WTC11 (cell line): ENCODE measurements at regions not wholly inside any gene's neighbourhood (a gene's known extent, or its start where the extent isn't known, plus 50 kb on each side); places are given as distances from the start of the nearest gene placed in this dataset.

Experiments used
- ATAC-seq: fragments of 200-7000 bp; cut with Tn5 transposase; 2 replicates; pipeline ENCODE4 v1.10.0; 2021; ENCODE audit warnings: mild to moderate bottlenecking, moderate library complexity
- CTCF ChIA-PET: fragments of 300-600 bp; sonication (Branson Sonifier 250); formaldehyde crosslinking; loops from one replicate; lab custom pipeline; 2021; ENCODE audit warnings: antibody characterized with exemption; lab: Charles Lee
- POLR2A ChIA-PET: fragments of 350-600 bp; sonication (Branson Sonifier 250); formaldehyde crosslinking; loops from one replicate; lab custom pipeline; 2021; ENCODE audit warnings: antibody characterized with exemption; lab: Charles Lee
- DNase-seq: peaks from one replicate; pipeline ENCODE4 v3.0.0; 2021; ENCODE audit warnings: low spot score
- H3K27ac Mint-ChIP-seq: 2 replicates; pipeline ENCODE4 v1.8.0; 2021; ENCODE audit warnings: mixed read lengths
- H3K27me3 Mint-ChIP-seq: 2 replicates; pipeline ENCODE4 v1.8.0; 2021; ENCODE audit warnings: low read depth, mild to moderate bottlenecking, moderate library complexity, mixed read lengths
- H3K36me3 Mint-ChIP-seq: 2 replicates; pipeline ENCODE4 v1.8.0; 2021; ENCODE audit warnings: mixed read lengths
- H3K4me1 Mint-ChIP-seq: 2 replicates; pipeline ENCODE4 v1.8.0; 2022; ENCODE audit warnings: mixed read lengths
- H3K4me3 Mint-ChIP-seq: 2 replicates; pipeline ENCODE4 v1.8.0; 2021; ENCODE audit warnings: mild to moderate bottlenecking, moderate library complexity, mixed read lengths
- H3K9me3 Mint-ChIP-seq: 2 replicates; pipeline ENCODE4 v1.8.0; 2021; ENCODE audit warnings: mixed read lengths
- CREM ChIP-seq: sonication (generic); formaldehyde crosslinking; IDR thresholded peaks from 2 replicates; pipeline ENCODE4 v1.8.1; 2022; ENCODE audit warnings: mild to moderate bottlenecking, missing genetic modification reagents, moderate library complexity
- ELF4 ChIP-seq: sonication (generic); formaldehyde crosslinking; IDR thresholded peaks from 2 replicates; pipeline ENCODE4 v1.8.1; 2022; ENCODE audit warnings: low read depth, mild to moderate bottlenecking, moderate library complexity, missing genetic modification reagents
- GRHL2 ChIP-seq: fragments of 250-450 bp; sonication (Bioruptor Pico); IDR thresholded peaks from 2 replicates; pipeline ENCODE4 v1.8.0; 2022; ENCODE audit warnings: mild to moderate bottlenecking, moderate library complexity; ENCODE audit not compliant: insufficient replicate concordance, severe bottlenecking
- IRF2 ChIP-seq: sonication (generic); formaldehyde crosslinking; IDR thresholded peaks from 2 replicates; pipeline ENCODE4 v1.8.0; 2022; ENCODE audit warnings: low read depth, missing genetic modification reagents, borderline replicate concordance
- JAZF1 ChIP-seq: fragments of 250-450 bp; sonication (Bioruptor Pico); IDR thresholded peaks from 2 replicates; pipeline ENCODE4 v1.9.0; 2021; ENCODE audit warnings: moderate library complexity, mild to moderate bottlenecking, inconsistent platforms
- NFYB ChIP-seq: sonication (generic); formaldehyde crosslinking; conservative IDR thresholded peaks from 2 replicates; pipeline ENCODE4 v1.8.0; 2022; ENCODE audit warnings: low read depth, missing genetic modification reagents
- NR2C2 ChIP-seq: sonication (generic); formaldehyde crosslinking; IDR thresholded peaks from 2 replicates; pipeline ENCODE4 v1.8.0; 2022; ENCODE audit warnings: mild to moderate bottlenecking, missing genetic modification reagents
- OVOL2 ChIP-seq: fragments of 250-450 bp; sonication (Bioruptor Pico); IDR thresholded peaks from 2 replicates; pipeline ENCODE4 v1.9.0; 2021; ENCODE audit warnings: mild to moderate bottlenecking, borderline replicate concordance
- TEAD4 ChIP-seq: sonication (generic); formaldehyde crosslinking; IDR thresholded peaks from 2 replicates; pipeline ENCODE4 v1.8.0; 2022; ENCODE audit warnings: mild to moderate bottlenecking, missing genetic modification reagents
- ZNF263 ChIP-seq: sonication (generic); formaldehyde crosslinking; IDR thresholded peaks from 2 replicates; pipeline ENCODE4 v1.8.1; 2022; ENCODE audit warnings: low read depth, mild to moderate bottlenecking, moderate library complexity, missing genetic modification reagents
- ZNF396 ChIP-seq: fragments of 250-450 bp; sonication (Bioruptor Pico); IDR thresholded peaks from 2 replicates; pipeline ENCODE4 v1.8.0; 2021; ENCODE audit warnings: mild to moderate bottlenecking, moderate library complexity, borderline replicate concordance
- TF ChIP-seq, protein P1 (sequence below): sonication (generic); formaldehyde crosslinking; IDR thresholded peaks from 2 replicates; pipeline ENCODE4 v1.8.1; 2022; ENCODE audit warnings: low read depth, missing genetic modification reagents, borderline replicate concordance
- TF ChIP-seq, protein P2 (sequence below): sonication (generic); formaldehyde crosslinking; IDR thresholded peaks from 2 replicates; pipeline ENCODE4 v1.8.1; 2022; ENCODE audit warnings: low read depth, mild to moderate bottlenecking, moderate library complexity, missing genetic modification reagents, borderline replicate concordance
- TF ChIP-seq, protein P3 (sequence below): fragments of 250-450 bp; sonication (Bioruptor Pico); IDR thresholded peaks from 2 replicates; pipeline ENCODE4 v1.9.0; 2021; ENCODE audit warnings: moderate library complexity, mild to moderate bottlenecking, inconsistent platforms, borderline replicate concordance
- TF ChIP-seq, protein P4 (sequence below): fragments of 250-450 bp; sonication (Bioruptor Pico); IDR thresholded peaks from 2 replicates; pipeline ENCODE4 v1.9.0; 2021; ENCODE audit warnings: mild to moderate bottlenecking

DNA sequence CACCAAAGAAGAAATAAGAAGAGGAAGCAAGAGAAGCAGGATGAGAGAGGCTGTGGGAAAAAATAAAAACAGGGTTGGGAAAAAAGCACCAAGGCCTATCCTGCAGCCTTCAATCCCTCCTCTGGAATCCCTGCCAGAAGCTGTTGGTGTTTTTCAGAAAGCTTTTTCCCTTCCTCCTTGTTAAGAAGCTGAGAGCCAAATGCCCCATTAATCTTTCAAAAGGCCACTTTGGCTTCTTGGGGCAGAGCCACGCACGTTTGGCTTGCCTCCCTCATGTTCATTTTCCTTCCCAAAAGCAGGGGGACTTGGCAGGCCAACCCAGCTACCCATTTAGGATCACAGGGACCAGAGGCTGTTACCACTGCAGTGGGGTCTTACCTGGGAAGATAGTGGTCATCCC, 365.3 kb downstream of the NUAK1 start:
- POLR2A ChIA-PET: no interaction called here
- no peak for DNase-seq
- Mint-ChIP-seq H3K36me3 (peaks cover 4% of the 10 kb centered on the region; the same call in 1 of the 2 replicates), H3K9me3 (peaks cover 11% of the 10 kb centered on the region), H3K4me3 (no peak overlapping the region), H3K4me1 (peaks cover 17% of the 10 kb centered on the region), H3K27ac (no peak overlapping the region), H3K27me3 (no peaks in the 10 kb centered on the region)
- TF ChIP-seq NFYB (no peak), NR2C2 (CRISPR knock-in tag) (no peak), IRF2 (CRISPR knock-in tag) (no peak), ZNF263 (CRISPR knock-in tag) (no peak), ZNF396 (no peak)
- TF ChIP-seq, protein P1, sequence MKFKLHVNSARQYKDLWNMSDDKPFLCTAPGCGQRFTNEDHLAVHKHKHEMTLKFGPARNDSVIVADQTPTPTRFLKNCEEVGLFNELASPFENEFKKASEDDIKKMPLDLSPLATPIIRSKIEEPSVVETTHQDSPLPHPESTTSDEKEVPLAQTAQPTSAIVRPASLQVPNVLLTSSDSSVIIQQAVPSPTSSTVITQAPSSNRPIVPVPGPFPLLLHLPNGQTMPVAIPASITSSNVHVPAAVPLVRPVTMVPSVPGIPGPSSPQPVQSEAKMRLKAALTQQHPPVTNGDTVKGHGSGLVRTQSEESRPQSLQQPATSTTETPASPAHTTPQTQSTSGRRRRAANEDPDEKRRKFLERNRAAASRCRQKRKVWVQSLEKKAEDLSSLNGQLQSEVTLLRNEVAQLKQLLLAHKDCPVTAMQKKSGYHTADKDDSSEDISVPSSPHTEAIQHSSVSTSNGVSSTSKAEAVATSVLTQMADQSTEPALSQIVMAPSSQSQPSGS (CRISPR knock-in tag): no peak
- CTCF ChIA-PET: no interaction called here
- ATAC-seq: no peak

DNA sequence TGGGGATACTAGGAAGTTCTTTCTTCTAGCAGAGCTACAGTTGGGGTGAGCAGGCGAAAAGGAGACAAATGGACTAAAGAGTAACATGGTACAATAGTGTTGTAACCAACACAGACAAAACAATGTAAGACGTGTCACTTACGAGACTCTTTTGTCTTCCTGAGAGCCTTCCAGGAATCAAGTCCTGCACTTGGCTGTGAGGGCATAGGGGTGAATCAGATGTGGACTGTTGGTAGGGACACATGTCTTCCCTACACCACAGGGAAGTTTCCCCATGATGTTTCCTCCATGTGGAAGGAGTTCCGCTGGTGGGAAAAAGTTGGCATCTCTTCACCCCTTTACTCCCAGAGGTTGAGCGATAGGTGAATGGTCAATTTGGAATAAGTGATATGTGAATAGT, 364.7 kb downstream of the NUAK1 start:
- Mint-ChIP-seq H3K9me3 (peaks cover 11% of the 10 kb centered on the region), H3K4me1 (peaks cover 17% of the 10 kb centered on the region), H3K27me3 (no peaks in the 10 kb centered on the region), H3K27ac (no peak overlapping the region), H3K36me3 (peaks cover 4% of the 10 kb centered on the region; the same call in 1 of the 2 replicates), H3K4me3 (no peak overlapping the region)
- CTCF ChIA-PET: no interaction called here
- TF ChIP-seq, protein P2, sequence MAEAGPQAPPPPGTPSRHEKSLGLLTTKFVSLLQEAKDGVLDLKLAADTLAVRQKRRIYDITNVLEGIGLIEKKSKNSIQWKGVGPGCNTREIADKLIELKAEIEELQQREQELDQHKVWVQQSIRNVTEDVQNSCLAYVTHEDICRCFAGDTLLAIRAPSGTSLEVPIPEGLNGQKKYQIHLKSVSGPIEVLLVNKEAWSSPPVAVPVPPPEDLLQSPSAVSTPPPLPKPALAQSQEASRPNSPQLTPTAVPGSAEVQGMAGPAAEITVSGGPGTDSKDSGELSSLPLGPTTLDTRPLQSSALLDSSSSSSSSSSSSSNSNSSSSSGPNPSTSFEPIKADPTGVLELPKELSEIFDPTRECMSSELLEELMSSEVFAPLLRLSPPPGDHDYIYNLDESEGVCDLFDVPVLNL (CRISPR knock-in tag): no peak
- TF ChIP-seq ELF4 (CRISPR knock-in tag) (no peak), JAZF1 (CRISPR knock-in tag) (no peak), GRHL2 (CRISPR knock-in tag) (no peak), TEAD4 (CRISPR knock-in tag) (no peak)
- TF ChIP-seq, protein P3, sequence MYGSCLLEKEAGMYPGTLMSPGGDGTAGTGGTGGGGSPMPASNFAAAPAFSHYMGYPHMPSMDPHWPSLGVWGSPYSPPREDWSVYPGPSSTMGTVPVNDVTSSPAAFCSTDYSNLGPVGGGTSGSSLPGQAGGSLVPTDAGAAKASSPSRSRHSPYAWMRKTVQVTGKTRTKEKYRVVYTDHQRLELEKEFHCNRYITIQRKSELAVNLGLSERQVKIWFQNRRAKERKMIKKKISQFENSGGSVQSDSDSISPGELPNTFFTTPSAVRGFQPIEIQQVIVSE: no peak
- ATAC-seq: no peak
- POLR2A ChIA-PET: no interaction called here
- no peak for DNase-seq

DNA sequence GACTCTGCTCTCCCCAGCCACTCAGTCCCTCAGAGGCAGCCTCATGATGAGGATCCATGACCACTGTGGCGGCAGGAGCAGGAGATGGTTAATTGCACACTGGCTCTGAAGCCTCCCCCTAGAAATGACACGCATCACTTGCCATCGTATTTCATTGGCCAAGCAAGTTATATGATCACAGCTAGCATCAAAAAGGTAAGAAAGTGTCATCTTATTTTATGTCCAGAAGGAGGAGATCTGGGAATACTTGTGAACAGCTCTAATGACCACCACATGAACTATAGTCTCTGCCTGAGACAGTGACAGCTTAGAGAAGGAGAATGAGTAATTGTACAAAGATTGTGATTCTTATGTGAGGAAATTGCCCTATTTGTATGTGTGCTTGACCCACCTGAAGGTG, 363.4 kb downstream of the NUAK1 start:
- peaks cover 10% of the 10 kb centered on the region; the same call in 1 of the 2 replicates for H3K4me1 Mint-ChIP-seq
- CTCF ChIA-PET: no interaction called here
- POLR2A ChIA-PET: no interaction called here
- peaks cover 11% of the 10 kb centered on the region for H3K9me3 Mint-ChIP-seq
- no peak overlapping the region for H3K27ac Mint-ChIP-seq
- no peak overlapping the region for H3K4me3 Mint-ChIP-seq
- DNase-seq: no peak
- no peak for ATAC-seq
- peaks cover 4% of the 10 kb centered on the region; the same call in 1 of the 2 replicates for H3K36me3 Mint-ChIP-seq
- H3K27me3 Mint-ChIP-seq: no peaks in the 10 kb centered on the region
- TF ChIP-seq OVOL2: no peak
- TF ChIP-seq, protein P4, sequence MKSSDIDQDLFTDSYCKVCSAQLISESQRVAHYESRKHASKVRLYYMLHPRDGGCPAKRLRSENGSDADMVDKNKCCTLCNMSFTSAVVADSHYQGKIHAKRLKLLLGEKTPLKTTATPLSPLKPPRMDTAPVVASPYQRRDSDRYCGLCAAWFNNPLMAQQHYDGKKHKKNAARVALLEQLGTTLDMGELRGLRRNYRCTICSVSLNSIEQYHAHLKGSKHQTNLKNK (CRISPR knock-in tag): no peak
- no peak for TF ChIP-seq CREM (CRISPR knock-in tag)
- TF ChIP-seq GRHL2 (CRISPR knock-in tag): no peak
- TF ChIP-seq, all 79 proteins: peak for 0
